HFF-Myc (cell line): ENCODE measurements at regions not wholly inside any gene's neighbourhood (a gene's known extent, or its start where the extent isn't known, plus 50 kb on each side); places are given as distances from the start of the nearest gene placed in this dataset.

Experiments
- DNase-seq: peaks from one replicate; pipeline ENCODE4 v3.0.0-alpha.2; 2011; ENCODE audit warnings: low read depth; ENCODE audit errors: extremely low read depth
- H3K4me3 ChIP-seq: replicated peaks from 2 replicates; pipeline ENCODE4 v1.5.1; 2011; ENCODE audit warnings: low read depth, mild to moderate bottlenecking, control low read depth, low read length
- TF ChIP-seq, protein P1 (sequence below): IDR thresholded peaks from 2 replicates; pipeline ENCODE4 v1.5.1; 2012; ENCODE audit warnings: mild to moderate bottlenecking, low read depth, low read length, control low read depth; ENCODE audit errors: missing control alignments

- TF ChIP-seq, protein P1, sequence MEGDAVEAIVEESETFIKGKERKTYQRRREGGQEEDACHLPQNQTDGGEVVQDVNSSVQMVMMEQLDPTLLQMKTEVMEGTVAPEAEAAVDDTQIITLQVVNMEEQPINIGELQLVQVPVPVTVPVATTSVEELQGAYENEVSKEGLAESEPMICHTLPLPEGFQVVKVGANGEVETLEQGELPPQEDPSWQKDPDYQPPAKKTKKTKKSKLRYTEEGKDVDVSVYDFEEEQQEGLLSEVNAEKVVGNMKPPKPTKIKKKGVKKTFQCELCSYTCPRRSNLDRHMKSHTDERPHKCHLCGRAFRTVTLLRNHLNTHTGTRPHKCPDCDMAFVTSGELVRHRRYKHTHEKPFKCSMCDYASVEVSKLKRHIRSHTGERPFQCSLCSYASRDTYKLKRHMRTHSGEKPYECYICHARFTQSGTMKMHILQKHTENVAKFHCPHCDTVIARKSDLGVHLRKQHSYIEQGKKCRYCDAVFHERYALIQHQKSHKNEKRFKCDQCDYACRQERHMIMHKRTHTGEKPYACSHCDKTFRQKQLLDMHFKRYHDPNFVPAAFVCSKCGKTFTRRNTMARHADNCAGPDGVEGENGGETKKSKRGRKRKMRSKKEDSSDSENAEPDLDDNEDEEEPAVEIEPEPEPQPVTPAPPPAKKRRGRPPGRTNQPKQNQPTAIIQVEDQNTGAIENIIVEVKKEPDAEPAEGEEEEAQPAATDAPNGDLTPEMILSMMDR = no peak
- no peak overlapping the region for H3K4me3 ChIP-seq
- no peak for DNase-seq
These were observed 51.3 kb upstream of the WIPF3 start for GRCh38 chr7:29754874-29755490.
